ENCODE measurements at regions not wholly inside any gene's neighbourhood (a gene's known extent, or its start where the extent isn't known, plus 50 kb on each side); places are given as distances from the start of the nearest gene placed in this dataset.

GRCh38 chr11:133694701-133695100 lies 150.6 kb downstream of the SPATA19 start:
- Histone ChIP-seq H3K18ac (ENCODE audit: insufficient read length, low read depth, low read length) (no peak overlapping the region), H2BK12ac (ENCODE audit: insufficient read length, low read depth, low read length) (no peak overlapping the region), H4K5ac (ENCODE audit: insufficient read length, low read depth, low read length) (no peak overlapping the region), H3K4me2 (ENCODE audit: insufficient read depth, insufficient read length, low read length) (no peak overlapping the region), H3K23me2 (ENCODE audit: insufficient read length, low read depth, low read length, poor library complexity, severe bottlenecking) (no peaks in the 10 kb centered on the region), H3K4ac (ENCODE audit: low read depth, low read length) (no peak overlapping the region), H4K20me1 (ENCODE audit: control insufficient read depth, insufficient read depth, insufficient read length) (no peaks in the 10 kb centered on the region), H3T11ph (ENCODE audit: low read length) (no peak overlapping the region), H3K23ac (ENCODE audit: insufficient read length, low read depth, low read length) (no peak overlapping the region), H3K4me1 (ENCODE audit: insufficient read depth, low read length) (no peaks in the 10 kb centered on the region), H3K14ac (ENCODE audit: insufficient read depth, low read length) (no peak overlapping the region), H4K91ac (ENCODE audit: insufficient read length, low read depth, low read length) (no peak overlapping the region), H2BK15ac (ENCODE audit: low read depth, low read length) (no peak overlapping the region), H3K27me3 (ENCODE audit: insufficient read depth, low read length) (no peaks in the 10 kb centered on the region), H3K9me3 (ENCODE audit: control insufficient read depth, low read depth, low read length) (no peaks in the 10 kb centered on the region), H2BK20ac (ENCODE audit: low read depth, low read length, poor library complexity, severe bottlenecking) (no peak overlapping the region), H3K27ac (ENCODE audit: insufficient read length, low read depth, low read length) (no peak overlapping the region), H2BK5ac (ENCODE audit: insufficient read length, low read length) (no peak overlapping the region), H3K79me1 (ENCODE audit: insufficient read depth, low read depth, low read length, poor library complexity, severe bottlenecking) (no peaks in the 10 kb centered on the region), H2BK120ac (ENCODE audit: low read depth, low read length, poor library complexity, severe bottlenecking) (no peak overlapping the region), H3K9ac (ENCODE audit: extremely low read depth, insufficient read length, low read length) (no peak overlapping the region), H2AK5ac (ENCODE audit: insufficient read length, low read length) (no peak overlapping the region), H2AFZ (ENCODE audit: low read length) (no peak overlapping the region), H3K79me2 (ENCODE audit: insufficient read depth, low read length) (no peaks in the 10 kb centered on the region), H4K8ac (replicated peaks; ENCODE audit: insufficient read length, low read depth, low read length) (no peak overlapping the region), H3K56ac (ENCODE audit: insufficient read length, low read depth, low read length) (no peak overlapping the region)
- Mint-ChIP-seq H3K9me3 (no peaks in the 10 kb centered on the region), H3K4me3 (no peak overlapping the region), H3K27me3 (ENCODE audit: low read depth) (peaks cover 1% of the 10 kb centered on the region), H3K27ac (no peak overlapping the region), H3K4me1 (no peaks in the 10 kb centered on the region), H3K36me3 (ENCODE audit: insufficient read depth in 1 of 3, low read depth in 3 of 3) (no peaks in the 10 kb centered on the region)
- WGBS (ENCODE audit: extremely low coverage, insufficient read length, low lambda C conversion rate), result no CpG with 5 or more reads among the region's 3 CpGs
- DNase-seq, result peak; percentile 9
- TF ChIP-seq CTCF (conservative IDR thresholded peaks at IDR 0.05), result no peak

All from H9 (cell line).